ENCODE measurements at regions not wholly inside any gene's neighbourhood (a gene's known extent, or its start where the extent isn't known, plus 50 kb on each side); places are given as distances from the start of the nearest gene placed in this dataset.

DNA sequence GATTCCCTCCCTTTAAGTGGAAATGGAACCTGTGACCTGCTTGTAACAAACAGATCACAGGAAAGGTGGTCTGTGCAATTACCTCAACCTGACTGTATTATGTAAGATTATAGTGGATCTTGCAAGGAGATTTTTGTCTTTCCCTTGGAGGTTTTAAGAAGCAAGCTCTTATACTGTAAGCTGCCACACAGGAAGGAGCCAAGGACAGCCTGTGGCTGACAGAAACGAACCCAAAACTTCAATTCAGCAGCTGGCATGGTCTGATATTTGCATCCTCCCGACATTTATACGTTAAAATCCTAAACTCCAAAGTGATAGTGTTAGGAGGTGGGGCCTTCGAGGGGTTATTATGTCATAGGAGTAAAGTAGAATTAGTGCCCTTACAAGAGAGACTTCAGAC is 711.8 kb upstream of the CTNND2 start:
- TF ChIP-seq, protein P1, sequence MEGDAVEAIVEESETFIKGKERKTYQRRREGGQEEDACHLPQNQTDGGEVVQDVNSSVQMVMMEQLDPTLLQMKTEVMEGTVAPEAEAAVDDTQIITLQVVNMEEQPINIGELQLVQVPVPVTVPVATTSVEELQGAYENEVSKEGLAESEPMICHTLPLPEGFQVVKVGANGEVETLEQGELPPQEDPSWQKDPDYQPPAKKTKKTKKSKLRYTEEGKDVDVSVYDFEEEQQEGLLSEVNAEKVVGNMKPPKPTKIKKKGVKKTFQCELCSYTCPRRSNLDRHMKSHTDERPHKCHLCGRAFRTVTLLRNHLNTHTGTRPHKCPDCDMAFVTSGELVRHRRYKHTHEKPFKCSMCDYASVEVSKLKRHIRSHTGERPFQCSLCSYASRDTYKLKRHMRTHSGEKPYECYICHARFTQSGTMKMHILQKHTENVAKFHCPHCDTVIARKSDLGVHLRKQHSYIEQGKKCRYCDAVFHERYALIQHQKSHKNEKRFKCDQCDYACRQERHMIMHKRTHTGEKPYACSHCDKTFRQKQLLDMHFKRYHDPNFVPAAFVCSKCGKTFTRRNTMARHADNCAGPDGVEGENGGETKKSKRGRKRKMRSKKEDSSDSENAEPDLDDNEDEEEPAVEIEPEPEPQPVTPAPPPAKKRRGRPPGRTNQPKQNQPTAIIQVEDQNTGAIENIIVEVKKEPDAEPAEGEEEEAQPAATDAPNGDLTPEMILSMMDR (IDR thresholded peaks at IDR 0.05) = no peak
- TF ChIP-seq POLR2A (IDR thresholded peaks at IDR 0.05) = no peak

Measured in Peyer's patch (tissue), 4 donors.